ENCODE measurements at regions not wholly inside any gene's neighbourhood (a gene's known extent, or its start where the extent isn't known, plus 50 kb on each side); places are given as distances from the start of the nearest gene placed in this dataset.

GRCh38 chr4:136599890-136600289, 932.4 kb downstream of the PCDH18 start:
- no peaks in the 10 kb centered on the region for H3K4me1 Mint-ChIP-seq (ENCODE audit: low read depth)
- CTCF ChIA-PET, result no interaction called here
- H3K9me3 Mint-ChIP-seq, result peaks cover 13% of the 10 kb centered on the region
- no peak overlapping the region for H3K4me3 Mint-ChIP-seq
- H3K36me3 Mint-ChIP-seq (ENCODE audit: low read depth), result no peaks in the 10 kb centered on the region
- intact Hi-C loops (cut with micrococcal nuclease), result no loop called here
- no peak for DNase-seq
- no peak overlapping the region for H3K27ac Mint-ChIP-seq
- no peaks in the 10 kb centered on the region for H3K27me3 Mint-ChIP-seq (ENCODE audit: low read depth)

GRCh38 chr4:136590440-136590839, 941.9 kb downstream of the PCDH18 start:
- H3K4me3 Mint-ChIP-seq, result no peak overlapping the region
- no peak overlapping the region for H3K27ac Mint-ChIP-seq
- no peaks in the 10 kb centered on the region for H3K9me3 Mint-ChIP-seq
- no peak for DNase-seq
- H3K27me3 Mint-ChIP-seq (ENCODE audit: low read depth), result no peaks in the 10 kb centered on the region
- H3K36me3 Mint-ChIP-seq (ENCODE audit: low read depth), result no peaks in the 10 kb centered on the region
- intact Hi-C loops (cut with micrococcal nuclease), result no loop called here
- CTCF ChIA-PET, result no interaction called here
- H3K4me1 Mint-ChIP-seq (ENCODE audit: low read depth), result no peaks in the 10 kb centered on the region

GRCh38 chr4:136583567-136583966, 948.7 kb downstream of the PCDH18 start:
- H3K27me3 Mint-ChIP-seq (ENCODE audit: low read depth), result no peaks in the 10 kb centered on the region
- no peaks in the 10 kb centered on the region for H3K4me1 Mint-ChIP-seq (ENCODE audit: low read depth)
- intact Hi-C loops (cut with micrococcal nuclease), result no loop called here
- no peak overlapping the region for H3K27ac Mint-ChIP-seq
- H3K36me3 Mint-ChIP-seq (ENCODE audit: low read depth), result no peaks in the 10 kb centered on the region
- DNase-seq, result no peak
- no peaks in the 10 kb centered on the region for H3K9me3 Mint-ChIP-seq
- no peak overlapping the region for H3K4me3 Mint-ChIP-seq
- CTCF ChIA-PET, result no interaction called here

- DNase-seq, result no peak
- Mint-ChIP-seq H3K27ac (no peak overlapping the region), H3K9me3 (no peaks in the 10 kb centered on the region), H3K4me1 (ENCODE audit: low read depth) (no peaks in the 10 kb centered on the region), H3K36me3 (ENCODE audit: low read depth) (no peaks in the 10 kb centered on the region), H3K4me3 (no peak overlapping the region), H3K27me3 (ENCODE audit: low read depth) (no peaks in the 10 kb centered on the region)
- intact Hi-C loops (cut with micrococcal nuclease), result no loop called here
- CTCF ChIA-PET, result no interaction called here
These were observed 951.2 kb downstream of the PCDH18 start for GRCh38 chr4:136581119-136581518.

- H3K4me3 Mint-ChIP-seq, result no peak overlapping the region
- no peaks in the 10 kb centered on the region for H3K4me1 Mint-ChIP-seq (ENCODE audit: low read depth)
- no peak overlapping the region for H3K27ac Mint-ChIP-seq
- CTCF ChIA-PET, result no interaction called here
- no peaks in the 10 kb centered on the region for H3K9me3 Mint-ChIP-seq
- DNase-seq, result no peak
- H3K36me3 Mint-ChIP-seq (ENCODE audit: low read depth), result no peaks in the 10 kb centered on the region
- intact Hi-C loops (cut with micrococcal nuclease), result no loop called here
- H3K27me3 Mint-ChIP-seq (ENCODE audit: low read depth), result no peaks in the 10 kb centered on the region
These were observed 957.1 kb downstream of the PCDH18 start for GRCh38 chr4:136575146-136575545.

- DNase-seq, result no peak
- Mint-ChIP-seq H3K27me3 (ENCODE audit: low read depth) (no peaks in the 10 kb centered on the region), H3K36me3 (ENCODE audit: low read depth) (no peaks in the 10 kb centered on the region), H3K9me3 (no peaks in the 10 kb centered on the region), H3K4me1 (ENCODE audit: low read depth) (no peaks in the 10 kb centered on the region), H3K27ac (no peak overlapping the region), H3K4me3 (no peak overlapping the region)
- CTCF ChIA-PET, result no interaction called here
- intact Hi-C loops (cut with micrococcal nuclease), result no loop called here
These were observed 958.8 kb downstream of the PCDH18 start for GRCh38 chr4:136573460-136573859.

- Mint-ChIP-seq H3K9me3 (no peaks in the 10 kb centered on the region), H3K27ac (no peak overlapping the region), H3K4me1 (ENCODE audit: low read depth) (no peaks in the 10 kb centered on the region), H3K27me3 (ENCODE audit: low read depth) (no peaks in the 10 kb centered on the region), H3K4me3 (no peak overlapping the region), H3K36me3 (ENCODE audit: low read depth) (no peaks in the 10 kb centered on the region)
- CTCF ChIA-PET, result no interaction called here
- no peak for DNase-seq
- intact Hi-C loops (cut with micrococcal nuclease), result no loop called here
These were observed 961.0 kb downstream of the PCDH18 start for GRCh38 chr4:136571315-136571714.

- peaks cover 3% of the 10 kb centered on the region for H3K9me3 Mint-ChIP-seq
- H3K27ac Mint-ChIP-seq, result no peak overlapping the region
- intact Hi-C loops (cut with micrococcal nuclease), result no loop called here
- H3K27me3 Mint-ChIP-seq (ENCODE audit: low read depth), result no peaks in the 10 kb centered on the region
- no peak for DNase-seq
- H3K36me3 Mint-ChIP-seq (ENCODE audit: low read depth), result no peaks in the 10 kb centered on the region
- CTCF ChIA-PET, result no interaction called here
- H3K4me1 Mint-ChIP-seq (ENCODE audit: low read depth), result no peaks in the 10 kb centered on the region
- no peak overlapping the region for H3K4me3 Mint-ChIP-seq
These were observed 969.5 kb downstream of the PCDH18 start for GRCh38 chr4:136562834-136563233.

GRCh38 chr4:136558940-136559494, 973.3 kb downstream of the PCDH18 start:
- Mint-ChIP-seq H3K4me3 (no peak overlapping the region), H3K36me3 (ENCODE audit: low read depth) (no peaks in the 10 kb centered on the region), H3K27me3 (ENCODE audit: low read depth) (no peaks in the 10 kb centered on the region), H3K9me3 (no peaks in the 10 kb centered on the region), H3K4me1 (ENCODE audit: low read depth) (no peaks in the 10 kb centered on the region), H3K27ac (no peak overlapping the region)
- CTCF ChIA-PET, result no interaction called here
- no peak for DNase-seq
- intact Hi-C loops (cut with micrococcal nuclease), result no loop called here

GRCh38 chr4:136557396-136557795, 974.9 kb downstream of the PCDH18 start:
- no peaks in the 10 kb centered on the region for H3K27me3 Mint-ChIP-seq (ENCODE audit: low read depth)
- no peaks in the 10 kb centered on the region for H3K4me1 Mint-ChIP-seq (ENCODE audit: low read depth)
- H3K36me3 Mint-ChIP-seq (ENCODE audit: low read depth), result no peaks in the 10 kb centered on the region
- H3K27ac Mint-ChIP-seq, result no peak overlapping the region
- CTCF ChIA-PET, result no interaction called here
- H3K9me3 Mint-ChIP-seq, result no peaks in the 10 kb centered on the region
- intact Hi-C loops (cut with micrococcal nuclease), result no loop called here
- H3K4me3 Mint-ChIP-seq, result no peak overlapping the region
- no peak for DNase-seq

- CTCF ChIA-PET, result no interaction called here
- Mint-ChIP-seq H3K4me1 (ENCODE audit: low read depth) (no peaks in the 10 kb centered on the region), H3K36me3 (ENCODE audit: low read depth) (no peaks in the 10 kb centered on the region), H3K27ac (no peak overlapping the region), H3K9me3 (peaks cover 3% of the 10 kb centered on the region), H3K4me3 (no peak overlapping the region), H3K27me3 (ENCODE audit: low read depth) (no peaks in the 10 kb centered on the region)
- no peak for DNase-seq
- intact Hi-C loops (cut with micrococcal nuclease), result no loop called here
These were observed 978.3 kb downstream of the PCDH18 start for GRCh38 chr4:136554033-136554432.

- DNase-seq, result no peak
- H3K27me3 Mint-ChIP-seq (ENCODE audit: low read depth), result no peaks in the 10 kb centered on the region
- no peaks in the 10 kb centered on the region for H3K4me1 Mint-ChIP-seq (ENCODE audit: low read depth)
- CTCF ChIA-PET, result no interaction called here
- intact Hi-C loops (cut with micrococcal nuclease), result no loop called here
- no peaks in the 10 kb centered on the region for H3K36me3 Mint-ChIP-seq (ENCODE audit: low read depth)
- no peak overlapping the region for H3K4me3 Mint-ChIP-seq
- H3K27ac Mint-ChIP-seq, result no peak overlapping the region
- H3K9me3 Mint-ChIP-seq, result peaks cover 3% of the 10 kb centered on the region
These were observed 980.5 kb downstream of the PCDH18 start for GRCh38 chr4:136551753-136552152.

- CTCF ChIA-PET, result no interaction called here
- intact Hi-C loops (cut with micrococcal nuclease), result no loop called here
- DNase-seq, result no peak
- Mint-ChIP-seq H3K27ac (no peak overlapping the region), H3K4me1 (ENCODE audit: low read depth) (no peaks in the 10 kb centered on the region), H3K27me3 (ENCODE audit: low read depth) (no peaks in the 10 kb centered on the region), H3K36me3 (ENCODE audit: low read depth) (no peaks in the 10 kb centered on the region), H3K9me3 (no peaks in the 10 kb centered on the region), H3K4me3 (no peak overlapping the region)
These were observed 991.5 kb downstream of the PCDH18 start for GRCh38 chr4:136540747-136541146.

GRCh38 chr4:136528131-136528530, 1004.2 kb downstream of the PCDH18 start:
- intact Hi-C loops (cut with micrococcal nuclease), result no loop called here
- CTCF ChIA-PET, result no interaction called here
- H3K9me3 Mint-ChIP-seq, result peaks cover 5% of the 10 kb centered on the region
- H3K4me1 Mint-ChIP-seq (ENCODE audit: low read depth), result no peaks in the 10 kb centered on the region
- H3K36me3 Mint-ChIP-seq (ENCODE audit: low read depth), result no peaks in the 10 kb centered on the region
- no peak overlapping the region for H3K27ac Mint-ChIP-seq
- DNase-seq, result no peak
- H3K27me3 Mint-ChIP-seq (ENCODE audit: low read depth), result no peaks in the 10 kb centered on the region
- no peak overlapping the region for H3K4me3 Mint-ChIP-seq
